NT2/D1 (cell line): ENCODE measurements at regions not wholly inside any gene's neighbourhood (a gene's known extent, or its start where the extent isn't known, plus 50 kb on each side); places are given as distances from the start of the nearest gene placed in this dataset.

Source experiments
- SUZ12 ChIP-seq: IDR thresholded peaks from 2 replicates; pipeline ENCODE4 v1.6.1; 2011; ENCODE audit not compliant: insufficient read length, insufficient read depth; ENCODE audit errors: extremely low read depth
- YY1 ChIP-seq: IDR thresholded peaks from 2 replicates; pipeline ENCODE4 v1.6.1; 2011; ENCODE audit not compliant: insufficient read length, insufficient read depth
- ZNF274 ChIP-seq: IDR thresholded peaks from 2 replicates; pipeline ENCODE4 v1.6.1; 2011; ENCODE audit warnings: mild to moderate bottlenecking, low read depth, low read length

DNA sequence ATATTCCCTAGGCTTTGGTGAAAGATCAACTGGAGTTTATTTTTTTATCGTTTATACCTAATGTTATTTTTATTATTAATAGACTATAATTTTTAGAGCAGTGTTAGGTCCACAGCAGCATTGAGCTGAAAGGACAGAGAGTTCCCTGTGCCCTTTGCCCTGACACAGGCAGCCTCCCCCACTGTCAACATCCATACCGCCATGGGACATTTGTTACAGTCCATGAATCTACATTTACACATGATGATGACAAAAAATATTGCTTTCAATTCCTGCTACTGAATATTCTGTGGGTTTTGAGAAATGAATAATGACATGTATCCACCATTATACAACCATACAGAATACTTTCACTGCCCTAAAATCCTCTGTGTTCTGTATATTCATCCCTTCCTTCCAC lies 1297.5 kb upstream of the SORCS1 start:
- no peak for TF ChIP-seq ZNF274
- no peak for TF ChIP-seq SUZ12
- TF ChIP-seq YY1: no peak
